ENCODE measurements at regions not wholly inside any gene's neighbourhood (a gene's known extent, or its start where the extent isn't known, plus 50 kb on each side); places are given as distances from the start of the nearest gene placed in this dataset.

DNA sequence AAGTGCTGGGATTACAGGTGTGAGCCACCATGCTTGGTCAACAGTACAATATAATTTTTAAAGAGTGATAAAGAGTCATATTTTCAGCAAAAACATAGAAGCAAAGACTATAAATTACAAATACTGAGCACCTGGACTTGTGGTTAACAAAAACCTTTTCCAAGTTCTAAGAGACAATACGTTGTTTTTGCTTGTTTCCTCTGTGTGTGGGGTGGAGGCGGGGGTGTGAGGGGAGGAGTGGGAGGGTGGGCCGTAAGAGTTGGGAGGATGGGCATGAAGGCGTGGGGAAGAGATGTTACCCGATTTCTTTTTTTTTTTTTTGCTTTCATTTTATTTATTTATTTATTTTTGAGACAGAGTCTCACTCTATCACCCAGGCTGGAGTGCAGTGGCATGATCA is 78.0 kb upstream of the WIPF1 start:
- TF ChIP-seq EZH2phosphoT487 (IDR thresholded peaks at IDR 0.05; ENCODE audit: borderline replicate concordance) = no peak
- TF ChIP-seq CTCF (conservative IDR thresholded peaks at IDR 0.05; ENCODE audit: low read length) = no peak
